Right lobe of liver (tissue), 4 donors: ENCODE measurements at regions not wholly inside any gene's neighbourhood (a gene's known extent, or its start where the extent isn't known, plus 50 kb on each side); places are given as distances from the start of the nearest gene placed in this dataset.

Experiments
- POLR2A ChIP-seq: fragments of 450-650 bp; IDR thresholded peaks from one replicate; pipeline ENCODE4 v1.6.1; 2017; ENCODE audit warnings: antibody characterized with exemption, mild to moderate bottlenecking
- TF ChIP-seq, protein P1 (sequence below), 4 donors: fragments of 200-600 bp in 3 of 4; fragments of 450-650 bp in 1 of 4; IDR thresholded peaks; one replicate each; pipeline versions ENCODE4 v1.5.1 to v1.8.0; 2016 to 2022; ENCODE audit warnings: antibody characterized with exemption in 4 of 4, mild to moderate bottlenecking in 2 of 4
- donor health status: DM: no; HTN: no; CAD: no.
- donor health status: DM: no; HTN: no; CAD: no.
- donor health status: DM: no; HTN: yes; CAD: no.

DNA sequence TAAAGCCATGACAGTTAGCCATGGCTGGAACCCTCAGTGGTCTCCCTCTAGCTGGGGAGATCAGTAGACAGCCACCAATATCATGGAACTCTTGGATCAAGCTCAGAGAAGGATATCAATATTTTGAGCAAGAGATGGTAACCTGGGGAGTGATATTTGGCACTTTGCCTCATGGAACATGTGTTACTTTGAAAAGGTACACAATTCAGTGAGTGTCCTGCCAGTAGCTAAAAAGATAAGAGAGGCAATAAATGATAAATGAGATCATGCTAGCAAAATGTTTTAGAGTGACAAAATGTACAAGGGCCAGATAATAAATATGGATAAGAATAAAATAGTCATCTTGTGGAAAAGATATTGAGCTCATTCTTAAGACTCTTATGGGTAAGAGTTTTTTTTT is 1618.7 kb downstream of the OLFM4 start:
- no peak for TF ChIP-seq POLR2A
- TF ChIP-seq, protein P1, sequence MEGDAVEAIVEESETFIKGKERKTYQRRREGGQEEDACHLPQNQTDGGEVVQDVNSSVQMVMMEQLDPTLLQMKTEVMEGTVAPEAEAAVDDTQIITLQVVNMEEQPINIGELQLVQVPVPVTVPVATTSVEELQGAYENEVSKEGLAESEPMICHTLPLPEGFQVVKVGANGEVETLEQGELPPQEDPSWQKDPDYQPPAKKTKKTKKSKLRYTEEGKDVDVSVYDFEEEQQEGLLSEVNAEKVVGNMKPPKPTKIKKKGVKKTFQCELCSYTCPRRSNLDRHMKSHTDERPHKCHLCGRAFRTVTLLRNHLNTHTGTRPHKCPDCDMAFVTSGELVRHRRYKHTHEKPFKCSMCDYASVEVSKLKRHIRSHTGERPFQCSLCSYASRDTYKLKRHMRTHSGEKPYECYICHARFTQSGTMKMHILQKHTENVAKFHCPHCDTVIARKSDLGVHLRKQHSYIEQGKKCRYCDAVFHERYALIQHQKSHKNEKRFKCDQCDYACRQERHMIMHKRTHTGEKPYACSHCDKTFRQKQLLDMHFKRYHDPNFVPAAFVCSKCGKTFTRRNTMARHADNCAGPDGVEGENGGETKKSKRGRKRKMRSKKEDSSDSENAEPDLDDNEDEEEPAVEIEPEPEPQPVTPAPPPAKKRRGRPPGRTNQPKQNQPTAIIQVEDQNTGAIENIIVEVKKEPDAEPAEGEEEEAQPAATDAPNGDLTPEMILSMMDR (IDR thresholded peaks at IDR 0.05), result no peak
